WTC11 (cell line): ENCODE measurements at regions not wholly inside any gene's neighbourhood (a gene's known extent, or its start where the extent isn't known, plus 50 kb on each side); places are given as distances from the start of the nearest gene placed in this dataset.

Experiments
- ATAC-seq: fragments of 200-7000 bp; cut with Tn5 transposase; 2 replicates; pipeline ENCODE4 v1.10.0; 2021; ENCODE audit warnings: mild to moderate bottlenecking, moderate library complexity
- CTCF ChIA-PET: fragments of 300-600 bp; sonication (Branson Sonifier 250); formaldehyde crosslinking; loops from one replicate; lab custom pipeline; 2021; ENCODE audit warnings: antibody characterized with exemption; lab: Charles Lee
- POLR2A ChIA-PET: fragments of 350-600 bp; sonication (Branson Sonifier 250); formaldehyde crosslinking; loops from one replicate; lab custom pipeline; 2021; ENCODE audit warnings: antibody characterized with exemption; lab: Charles Lee
- DNase-seq: peaks from one replicate; pipeline ENCODE4 v3.0.0; 2021; ENCODE audit warnings: low spot score
- H3K27ac Mint-ChIP-seq: 2 replicates; pipeline ENCODE4 v1.8.0; 2021; ENCODE audit warnings: mixed read lengths
- H3K27me3 Mint-ChIP-seq: 2 replicates; pipeline ENCODE4 v1.8.0; 2021; ENCODE audit warnings: low read depth, mild to moderate bottlenecking, moderate library complexity, mixed read lengths
- H3K36me3 Mint-ChIP-seq: 2 replicates; pipeline ENCODE4 v1.8.0; 2021; ENCODE audit warnings: mixed read lengths
- H3K4me1 Mint-ChIP-seq: 2 replicates; pipeline ENCODE4 v1.8.0; 2022; ENCODE audit warnings: mixed read lengths
- H3K4me3 Mint-ChIP-seq: 2 replicates; pipeline ENCODE4 v1.8.0; 2021; ENCODE audit warnings: mild to moderate bottlenecking, moderate library complexity, mixed read lengths
- H3K9me3 Mint-ChIP-seq: 2 replicates; pipeline ENCODE4 v1.8.0; 2021; ENCODE audit warnings: mixed read lengths
- CREB1 ChIP-seq: sonication (generic); formaldehyde crosslinking; IDR thresholded peaks from 2 replicates; pipeline ENCODE4 v1.8.0; 2023; ENCODE audit warnings: mild to moderate bottlenecking, missing genetic modification reagents
- EMX1 ChIP-seq: fragments of 250-450 bp; sonication (Bioruptor Pico); IDR thresholded peaks from 2 replicates; pipeline ENCODE4 v1.8.0; 2021; ENCODE audit warnings: mild to moderate bottlenecking
- GRHL2 ChIP-seq: fragments of 250-450 bp; sonication (Bioruptor Pico); IDR thresholded peaks from 2 replicates; pipeline ENCODE4 v1.8.0; 2022; ENCODE audit warnings: mild to moderate bottlenecking, moderate library complexity; ENCODE audit not compliant: insufficient replicate concordance, severe bottlenecking
- JAZF1 ChIP-seq: fragments of 250-450 bp; sonication (Bioruptor Pico); IDR thresholded peaks from 2 replicates; pipeline ENCODE4 v1.9.0; 2021; ENCODE audit warnings: moderate library complexity, mild to moderate bottlenecking, inconsistent platforms
- JUN ChIP-seq: sonication (generic); formaldehyde crosslinking; IDR thresholded peaks from 2 replicates; pipeline ENCODE4 v1.8.0; 2023; ENCODE audit warnings: mild to moderate bottlenecking, missing genetic modification reagents
- OVOL2 ChIP-seq: fragments of 250-450 bp; sonication (Bioruptor Pico); IDR thresholded peaks from 2 replicates; pipeline ENCODE4 v1.9.0; 2021; ENCODE audit warnings: mild to moderate bottlenecking, borderline replicate concordance
- RORB ChIP-seq: fragments of 250-450 bp; sonication (Bioruptor Pico); IDR thresholded peaks from 2 replicates; pipeline ENCODE4 v1.9.0; 2021; ENCODE audit warnings: mild to moderate bottlenecking
- SMAD4 ChIP-seq: sonication (generic); formaldehyde crosslinking; IDR thresholded peaks from 2 replicates; pipeline ENCODE4 v1.8.0; 2022; ENCODE audit warnings: mild to moderate bottlenecking, missing genetic modification reagents
- TCF7 ChIP-seq: sonication (generic); formaldehyde crosslinking; IDR thresholded peaks from 2 replicates; pipeline ENCODE4 v1.8.0; 2022; ENCODE audit warnings: mild to moderate bottlenecking, low read depth, missing genetic modification reagents, moderate library complexity
- ZNF671 ChIP-seq: fragments of 250-450 bp; sonication (Bioruptor Pico); IDR thresholded peaks from 2 replicates; pipeline ENCODE4 v1.8.0; 2021; ENCODE audit warnings: mild to moderate bottlenecking
- TF ChIP-seq, protein P1 (sequence below): sonication (generic); formaldehyde crosslinking; IDR thresholded peaks from 2 replicates; pipeline ENCODE4 v1.8.0; 2022; ENCODE audit warnings: mild to moderate bottlenecking, missing genetic modification reagents
- TF ChIP-seq, protein P2 (sequence below): sonication (generic); formaldehyde crosslinking; IDR thresholded peaks from 2 replicates; pipeline ENCODE4 v1.8.1; 2023; ENCODE audit warnings: mild to moderate bottlenecking, missing genetic modification reagents
- TF ChIP-seq, protein P3 (sequence below): sonication (generic); formaldehyde crosslinking; IDR thresholded peaks from 2 replicates; pipeline ENCODE4 v1.8.0; 2023; ENCODE audit warnings: missing genetic modification reagents, mild to moderate bottlenecking, borderline replicate concordance
- TF ChIP-seq, protein P4 (sequence below): sonication (generic); formaldehyde crosslinking; IDR thresholded peaks from 2 replicates; pipeline ENCODE4 v1.8.1; 2023; ENCODE audit warnings: mild to moderate bottlenecking, missing genetic modification reagents
- TF ChIP-seq, protein P5 (sequence below): fragments of 250-450 bp; sonication (Bioruptor Pico); IDR thresholded peaks from 2 replicates; pipeline ENCODE4 v1.9.0; 2021; ENCODE audit warnings: mild to moderate bottlenecking
- TF ChIP-seq, protein P6 (sequence below): fragments of 250-450 bp; sonication (Bioruptor Pico); IDR thresholded peaks from 2 replicates; pipeline ENCODE4 v2.1.2; 2022; ENCODE audit warnings: mild to moderate bottlenecking, moderate library complexity
- TF ChIP-seq, protein P7 (sequence below): sonication (generic); formaldehyde crosslinking; IDR thresholded peaks from 2 replicates; pipeline ENCODE4 v1.8.0; 2022; ENCODE audit warnings: mild to moderate bottlenecking, missing genetic modification reagents

DNA sequence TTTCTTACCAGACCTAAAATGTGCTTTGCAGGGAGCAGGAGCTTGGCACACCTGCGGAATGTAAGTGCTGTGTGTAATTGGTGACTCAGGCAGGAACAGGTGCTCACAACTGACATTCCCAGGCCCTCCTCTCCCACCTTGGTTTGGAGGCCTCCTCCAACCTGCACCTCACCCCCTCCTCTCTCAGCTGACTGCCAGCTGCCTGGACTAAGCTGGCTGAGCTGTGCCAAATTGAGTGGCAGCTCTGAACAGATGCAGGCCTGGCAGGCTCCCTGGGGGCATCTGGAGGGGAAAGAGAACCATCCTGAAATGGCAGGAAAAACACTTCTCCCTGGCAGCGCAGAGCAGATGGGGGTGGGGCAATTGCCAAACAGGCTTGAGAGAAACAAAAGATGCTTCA lies 91.7 kb upstream of the PGBD5 start:
- peak; percentile 17 for DNase-seq
- no peak overlapping the region for H3K27ac Mint-ChIP-seq
- TF ChIP-seq, protein P1, sequence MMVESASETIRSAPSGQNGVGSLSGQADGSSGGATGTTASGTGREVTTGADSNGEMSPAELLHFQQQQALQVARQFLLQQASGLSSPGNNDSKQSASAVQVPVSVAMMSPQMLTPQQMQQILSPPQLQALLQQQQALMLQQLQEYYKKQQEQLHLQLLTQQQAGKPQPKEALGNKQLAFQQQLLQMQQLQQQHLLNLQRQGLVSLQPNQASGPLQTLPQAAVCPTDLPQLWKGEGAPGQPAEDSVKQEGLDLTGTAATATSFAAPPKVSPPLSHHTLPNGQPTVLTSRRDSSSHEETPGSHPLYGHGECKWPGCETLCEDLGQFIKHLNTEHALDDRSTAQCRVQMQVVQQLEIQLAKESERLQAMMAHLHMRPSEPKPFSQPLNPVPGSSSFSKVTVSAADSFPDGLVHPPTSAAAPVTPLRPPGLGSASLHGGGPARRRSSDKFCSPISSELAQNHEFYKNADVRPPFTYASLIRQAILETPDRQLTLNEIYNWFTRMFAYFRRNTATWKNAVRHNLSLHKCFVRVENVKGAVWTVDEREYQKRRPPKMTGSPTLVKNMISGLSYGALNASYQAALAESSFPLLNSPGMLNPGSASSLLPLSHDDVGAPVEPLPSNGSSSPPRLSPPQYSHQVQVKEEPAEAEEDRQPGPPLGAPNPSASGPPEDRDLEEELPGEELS (CRISPR knock-in tag): no peak
- TF ChIP-seq, protein P2, sequence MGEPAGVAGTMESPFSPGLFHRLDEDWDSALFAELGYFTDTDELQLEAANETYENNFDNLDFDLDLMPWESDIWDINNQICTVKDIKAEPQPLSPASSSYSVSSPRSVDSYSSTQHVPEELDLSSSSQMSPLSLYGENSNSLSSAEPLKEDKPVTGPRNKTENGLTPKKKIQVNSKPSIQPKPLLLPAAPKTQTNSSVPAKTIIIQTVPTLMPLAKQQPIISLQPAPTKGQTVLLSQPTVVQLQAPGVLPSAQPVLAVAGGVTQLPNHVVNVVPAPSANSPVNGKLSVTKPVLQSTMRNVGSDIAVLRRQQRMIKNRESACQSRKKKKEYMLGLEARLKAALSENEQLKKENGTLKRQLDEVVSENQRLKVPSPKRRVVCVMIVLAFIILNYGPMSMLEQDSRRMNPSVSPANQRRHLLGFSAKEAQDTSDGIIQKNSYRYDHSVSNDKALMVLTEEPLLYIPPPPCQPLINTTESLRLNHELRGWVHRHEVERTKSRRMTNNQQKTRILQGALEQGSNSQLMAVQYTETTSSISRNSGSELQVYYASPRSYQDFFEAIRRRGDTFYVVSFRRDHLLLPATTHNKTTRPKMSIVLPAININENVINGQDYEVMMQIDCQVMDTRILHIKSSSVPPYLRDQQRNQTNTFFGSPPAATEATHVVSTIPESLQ (CRISPR knock-in tag): no peak
- TF ChIP-seq OVOL2: no peak
- TF ChIP-seq, protein P3, sequence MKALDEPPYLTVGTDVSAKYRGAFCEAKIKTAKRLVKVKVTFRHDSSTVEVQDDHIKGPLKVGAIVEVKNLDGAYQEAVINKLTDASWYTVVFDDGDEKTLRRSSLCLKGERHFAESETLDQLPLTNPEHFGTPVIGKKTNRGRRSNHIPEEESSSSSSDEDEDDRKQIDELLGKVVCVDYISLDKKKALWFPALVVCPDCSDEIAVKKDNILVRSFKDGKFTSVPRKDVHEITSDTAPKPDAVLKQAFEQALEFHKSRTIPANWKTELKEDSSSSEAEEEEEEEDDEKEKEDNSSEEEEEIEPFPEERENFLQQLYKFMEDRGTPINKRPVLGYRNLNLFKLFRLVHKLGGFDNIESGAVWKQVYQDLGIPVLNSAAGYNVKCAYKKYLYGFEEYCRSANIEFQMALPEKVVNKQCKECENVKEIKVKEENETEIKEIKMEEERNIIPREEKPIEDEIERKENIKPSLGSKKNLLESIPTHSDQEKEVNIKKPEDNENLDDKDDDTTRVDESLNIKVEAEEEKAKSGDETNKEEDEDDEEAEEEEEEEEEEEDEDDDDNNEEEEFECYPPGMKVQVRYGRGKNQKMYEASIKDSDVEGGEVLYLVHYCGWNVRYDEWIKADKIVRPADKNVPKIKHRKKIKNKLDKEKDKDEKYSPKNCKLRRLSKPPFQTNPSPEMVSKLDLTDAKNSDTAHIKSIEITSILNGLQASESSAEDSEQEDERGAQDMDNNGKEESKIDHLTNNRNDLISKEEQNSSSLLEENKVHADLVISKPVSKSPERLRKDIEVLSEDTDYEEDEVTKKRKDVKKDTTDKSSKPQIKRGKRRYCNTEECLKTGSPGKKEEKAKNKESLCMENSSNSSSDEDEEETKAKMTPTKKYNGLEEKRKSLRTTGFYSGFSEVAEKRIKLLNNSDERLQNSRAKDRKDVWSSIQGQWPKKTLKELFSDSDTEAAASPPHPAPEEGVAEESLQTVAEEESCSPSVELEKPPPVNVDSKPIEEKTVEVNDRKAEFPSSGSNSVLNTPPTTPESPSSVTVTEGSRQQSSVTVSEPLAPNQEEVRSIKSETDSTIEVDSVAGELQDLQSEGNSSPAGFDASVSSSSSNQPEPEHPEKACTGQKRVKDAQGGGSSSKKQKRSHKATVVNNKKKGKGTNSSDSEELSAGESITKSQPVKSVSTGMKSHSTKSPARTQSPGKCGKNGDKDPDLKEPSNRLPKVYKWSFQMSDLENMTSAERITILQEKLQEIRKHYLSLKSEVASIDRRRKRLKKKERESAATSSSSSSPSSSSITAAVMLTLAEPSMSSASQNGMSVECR: no peak
- TF ChIP-seq, protein P4, sequence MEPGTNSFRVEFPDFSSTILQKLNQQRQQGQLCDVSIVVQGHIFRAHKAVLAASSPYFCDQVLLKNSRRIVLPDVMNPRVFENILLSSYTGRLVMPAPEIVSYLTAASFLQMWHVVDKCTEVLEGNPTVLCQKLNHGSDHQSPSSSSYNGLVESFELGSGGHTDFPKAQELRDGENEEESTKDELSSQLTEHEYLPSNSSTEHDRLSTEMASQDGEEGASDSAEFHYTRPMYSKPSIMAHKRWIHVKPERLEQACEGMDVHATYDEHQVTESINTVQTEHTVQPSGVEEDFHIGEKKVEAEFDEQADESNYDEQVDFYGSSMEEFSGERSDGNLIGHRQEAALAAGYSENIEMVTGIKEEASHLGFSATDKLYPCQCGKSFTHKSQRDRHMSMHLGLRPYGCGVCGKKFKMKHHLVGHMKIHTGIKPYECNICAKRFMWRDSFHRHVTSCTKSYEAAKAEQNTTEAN: no peak
- TF ChIP-seq, all 79 proteins: peak for 0
- peaks cover 54% of the 10 kb centered on the region for H3K4me1 Mint-ChIP-seq
- POLR2A ChIA-PET: no interaction called here
- ATAC-seq: no peak; the same call in 1 of the 2 replicates
- H3K4me3 Mint-ChIP-seq: no peak overlapping the region
- 0 out of 2 replicates have a peak, but pooled peaks cover 5% of the 10 kb centered on the region for H3K36me3 Mint-ChIP-seq
- no peaks in the 10 kb centered on the region for H3K27me3 Mint-ChIP-seq
- peaks cover 22% of the 10 kb centered on the region for H3K9me3 Mint-ChIP-seq
- CTCF ChIA-PET: interaction anchor here (0.9 kb wide), 1 partner anchor 91 kb away, joined by 4 read pairs; no protein-coding TSS in a partner anchor

DNA sequence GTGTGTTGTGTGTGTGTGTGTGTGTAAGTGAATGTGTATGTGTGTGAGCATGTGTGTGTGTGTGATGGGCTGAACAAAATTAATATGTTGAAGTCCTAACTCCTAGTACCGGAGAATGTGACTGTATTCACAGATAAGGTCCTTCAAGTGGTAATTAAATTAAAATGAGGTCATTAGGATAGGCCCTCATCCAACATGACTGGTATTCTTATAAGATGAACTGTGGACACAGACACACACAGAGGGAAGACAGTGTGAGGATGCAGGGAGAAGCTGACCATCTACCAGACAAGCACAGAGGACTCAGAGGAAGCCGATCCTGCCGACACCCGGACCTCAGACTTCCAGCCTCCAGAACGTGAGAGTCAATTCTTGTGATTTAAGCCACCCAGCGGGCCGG lies 91.2 kb upstream of the PGBD5 start:
- ChIA-PET CTCF (interaction anchor here (0.8 to 2.8 kb wide), 3 partner anchors 9 to 125 kb away, joined by 3 to 8 read pairs (median 4); partner anchors contain the start of gene COG2), POLR2A (no interaction called here)
- DNase-seq (no peak), ATAC-seq (no peak)
- Mint-ChIP-seq H3K4me1 (peaks cover 54% of the 10 kb centered on the region), H3K27me3 (no peaks in the 10 kb centered on the region), H3K9me3 (peaks cover 22% of the 10 kb centered on the region), H3K36me3 (0 out of 2 replicates have a peak, but pooled peaks cover 5% of the 10 kb centered on the region), H3K27ac (no peak overlapping the region), H3K4me3 (no peak overlapping the region)
- TF ChIP-seq JUN (CRISPR knock-in tag) (no peak), ZNF671 (CRISPR knock-in tag) (no peak), RORB (CRISPR knock-in tag) (no peak), JAZF1 (CRISPR knock-in tag) (no peak), EMX1 (CRISPR knock-in tag) (no peak), GRHL2 (CRISPR knock-in tag) (no peak), TCF7 (CRISPR knock-in tag) (no peak), SMAD4 (CRISPR knock-in tag) (no peak), CREB1 (CRISPR knock-in tag) (no peak)
- TF ChIP-seq, protein P5, sequence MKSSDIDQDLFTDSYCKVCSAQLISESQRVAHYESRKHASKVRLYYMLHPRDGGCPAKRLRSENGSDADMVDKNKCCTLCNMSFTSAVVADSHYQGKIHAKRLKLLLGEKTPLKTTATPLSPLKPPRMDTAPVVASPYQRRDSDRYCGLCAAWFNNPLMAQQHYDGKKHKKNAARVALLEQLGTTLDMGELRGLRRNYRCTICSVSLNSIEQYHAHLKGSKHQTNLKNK: no peak
- TF ChIP-seq, protein P6, sequence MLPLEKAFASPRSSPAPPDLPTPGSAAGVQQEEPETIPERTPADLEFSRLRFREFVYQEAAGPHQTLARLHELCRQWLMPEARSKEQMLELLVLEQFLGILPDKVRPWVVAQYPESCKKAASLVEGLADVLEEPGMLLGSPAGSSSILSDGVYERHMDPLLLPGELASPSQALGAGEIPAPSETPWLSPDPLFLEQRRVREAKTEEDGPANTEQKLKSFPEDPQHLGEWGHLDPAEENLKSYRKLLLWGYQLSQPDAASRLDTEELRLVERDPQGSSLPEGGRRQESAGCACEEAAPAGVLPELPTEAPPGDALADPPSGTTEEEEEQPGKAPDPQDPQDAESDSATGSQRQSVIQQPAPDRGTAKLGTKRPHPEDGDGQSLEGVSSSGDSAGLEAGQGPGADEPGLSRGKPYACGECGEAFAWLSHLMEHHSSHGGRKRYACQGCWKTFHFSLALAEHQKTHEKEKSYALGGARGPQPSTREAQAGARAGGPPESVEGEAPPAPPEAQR (CRISPR knock-in tag): no peak
- TF ChIP-seq, protein P7, sequence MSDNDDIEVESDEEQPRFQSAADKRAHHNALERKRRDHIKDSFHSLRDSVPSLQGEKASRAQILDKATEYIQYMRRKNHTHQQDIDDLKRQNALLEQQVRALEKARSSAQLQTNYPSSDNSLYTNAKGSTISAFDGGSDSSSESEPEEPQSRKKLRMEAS (CRISPR knock-in tag): no peak
- TF ChIP-seq, protein P1 (CRISPR knock-in tag): no peak
